Kidney (tissue), 13 donors: ENCODE measurements at regions not wholly inside any gene's neighbourhood (a gene's known extent, or its start where the extent isn't known, plus 50 kb on each side); places are given as distances from the start of the nearest gene placed in this dataset.
A peak's percentile ranks its signal among the peaks of the same experiment; 100 is the strongest.

Experiments
- DNase-seq, 5 donors: peaks; one replicate each; pipeline ENCODE4 v3.0.0-alpha.2; 2013 to 2020
- FAIRE-seq: peaks from 2 replicates; lab custom pipeline; 2012; peaks lifted over from hg19 to GRCh38; lab: Jason Lieb, UNC
- H3K27ac ChIP-seq, 2 donors: one replicate each; pipeline ENCODE4 v1.7.0; 2013; ENCODE audit warnings: low read depth in 2 of 2, low read length in 2 of 2, inconsistent platforms in 1 of 2
- H3K27me3 ChIP-seq: one replicate; pipeline ENCODE4 v1.7.1; 2013; ENCODE audit warnings: low read length, inconsistent platforms; ENCODE audit not compliant: control insufficient read depth, insufficient read depth
- H3K36me3 ChIP-seq, 3 donors: one replicate each; pipeline versions ENCODE4 v1.7.0 to v1.7.1; 2013; ENCODE audit warnings: low read length in 3 of 3, control low read depth in 1 of 3, inconsistent platforms in 1 of 3; ENCODE audit not compliant: insufficient read depth in 3 of 3, control insufficient read depth in 2 of 3
- H3K4me1 ChIP-seq, 3 donors: one replicate each; pipeline versions ENCODE4 v1.7.0 to v1.7.1; 2013; ENCODE audit warnings: low read length in 3 of 3, inconsistent platforms in 1 of 3, low read depth in 1 of 3; ENCODE audit not compliant: control insufficient read depth in 2 of 3, insufficient read depth in 2 of 3
- H3K4me3 ChIP-seq, 3 donors: one replicate each; pipeline versions ENCODE4 v1.7.0 to v1.8.1; 2013; ENCODE audit warnings: low read length in 3 of 3, control low read depth in 1 of 3, inconsistent platforms in 1 of 3
- H3K9ac ChIP-seq, 3 donors: one replicate each; pipeline versions ENCODE4 v1.7.0 to v1.7.1; 2013; ENCODE audit warnings: low read length in 3 of 3, control low read depth in 1 of 3, inconsistent platforms in 1 of 3
- H3K9me3 ChIP-seq, 3 donors: one replicate each; pipeline versions ENCODE4 v1.7.0 to v1.7.1; 2013; ENCODE audit warnings: low read length in 3 of 3, control low read depth in 1 of 3, inconsistent platforms in 1 of 3; ENCODE audit not compliant: control insufficient read depth in 2 of 3, insufficient read depth in 1 of 3
- intact Hi-C: fragments of 100-400 bp; cut with DNase I; formaldehyde crosslinking; loops from one replicate; pipeline ENCODE4 v1.11.1; 2022
- TF ChIP-seq, protein P1 (sequence below): IDR thresholded peaks from 3 replicates; pipeline ENCODE4 v1.5.1; 2012; ENCODE audit warnings: mild to moderate bottlenecking, moderate library complexity, borderline replicate concordance; ENCODE audit not compliant: insufficient read depth; ENCODE audit errors: extremely low read depth
- donor health status: control.
- donor health status: control.
- donor health status: control.
- donor health status: control.
- donor health status: control.
- donor health status: DM: yes; HTN: yes; CAD: no.
- donor health status: Normal renal cell carcinoma (clear cell type).

DNA sequence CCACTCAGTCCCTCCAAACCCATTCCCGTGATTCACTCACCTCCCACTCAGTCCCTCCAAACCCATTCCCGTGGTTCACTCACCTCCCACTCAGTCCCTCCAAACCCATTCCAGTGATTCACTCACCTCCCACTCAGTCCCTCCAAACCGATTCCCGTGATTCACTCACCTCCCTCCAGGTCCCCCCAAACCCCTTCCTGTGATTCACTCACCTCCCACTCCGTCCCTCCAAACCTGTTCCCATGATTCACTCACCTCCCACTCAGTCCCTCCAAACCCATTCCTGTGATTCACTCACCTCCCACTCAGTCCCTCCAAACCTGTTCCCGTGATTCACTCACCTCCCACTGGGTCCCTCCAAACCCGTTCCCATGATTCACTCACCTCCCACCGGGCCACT lies 639.6 kb downstream of the BRD1 start:
- no peaks in the 10 kb centered on the region for H3K36me3 ChIP-seq
- H3K27me3 ChIP-seq: no peaks in the 10 kb centered on the region
- DNase-seq: peak in 1 of 5 donors; percentile 6
- intact Hi-C loops: no loop called here
- H3K4me1 ChIP-seq: no peaks in the 10 kb centered on the region
- no peak for FAIRE-seq
- TF ChIP-seq, protein P1, sequence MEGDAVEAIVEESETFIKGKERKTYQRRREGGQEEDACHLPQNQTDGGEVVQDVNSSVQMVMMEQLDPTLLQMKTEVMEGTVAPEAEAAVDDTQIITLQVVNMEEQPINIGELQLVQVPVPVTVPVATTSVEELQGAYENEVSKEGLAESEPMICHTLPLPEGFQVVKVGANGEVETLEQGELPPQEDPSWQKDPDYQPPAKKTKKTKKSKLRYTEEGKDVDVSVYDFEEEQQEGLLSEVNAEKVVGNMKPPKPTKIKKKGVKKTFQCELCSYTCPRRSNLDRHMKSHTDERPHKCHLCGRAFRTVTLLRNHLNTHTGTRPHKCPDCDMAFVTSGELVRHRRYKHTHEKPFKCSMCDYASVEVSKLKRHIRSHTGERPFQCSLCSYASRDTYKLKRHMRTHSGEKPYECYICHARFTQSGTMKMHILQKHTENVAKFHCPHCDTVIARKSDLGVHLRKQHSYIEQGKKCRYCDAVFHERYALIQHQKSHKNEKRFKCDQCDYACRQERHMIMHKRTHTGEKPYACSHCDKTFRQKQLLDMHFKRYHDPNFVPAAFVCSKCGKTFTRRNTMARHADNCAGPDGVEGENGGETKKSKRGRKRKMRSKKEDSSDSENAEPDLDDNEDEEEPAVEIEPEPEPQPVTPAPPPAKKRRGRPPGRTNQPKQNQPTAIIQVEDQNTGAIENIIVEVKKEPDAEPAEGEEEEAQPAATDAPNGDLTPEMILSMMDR: no peak
- no peaks in the 10 kb centered on the region for H3K9me3 ChIP-seq
- no peak overlapping the region for H3K4me3 ChIP-seq
- H3K9ac ChIP-seq: no peak overlapping the region
- H3K27ac ChIP-seq: no peak overlapping the region

GRCh38 chr22:49186762-49187161 lies 640.9 kb downstream of the BRD1 start:
- Histone ChIP-seq H3K9me3 (no peaks in the 10 kb centered on the region), H3K36me3 (no peaks in the 10 kb centered on the region), H3K4me3 (no peak overlapping the region), H3K9ac (no peak overlapping the region), H3K27me3 (no peaks in the 10 kb centered on the region), H3K4me1 (no peaks in the 10 kb centered on the region), H3K27ac (no peak overlapping the region)
- intact Hi-C loops: no loop called here
- DNase-seq (peak in 1 of 5 donors; percentile 46), FAIRE-seq (no peak)
- TF ChIP-seq, protein P1: no peak

DNA sequence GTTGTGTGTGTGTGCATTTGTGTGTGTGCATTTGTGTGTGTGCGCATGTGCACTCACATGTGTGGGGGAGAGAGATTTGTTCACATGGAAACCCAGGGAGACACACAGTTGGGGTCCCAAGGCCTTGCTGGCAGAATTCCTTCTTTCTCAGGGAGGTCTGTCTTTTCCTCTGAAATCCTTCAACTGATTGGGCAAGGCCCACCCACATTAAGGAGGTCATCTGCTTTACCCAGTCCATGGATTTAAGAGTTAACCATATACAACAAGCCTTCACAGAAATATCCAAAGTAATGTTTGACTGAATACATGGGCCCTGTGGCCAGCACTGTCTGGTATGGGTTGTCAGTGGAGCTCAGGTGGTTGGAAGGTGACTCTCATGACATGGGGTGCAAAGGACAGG lies 641.4 kb downstream of the BRD1 start:
- no peaks in the 10 kb centered on the region for H3K4me1 ChIP-seq
- H3K4me3 ChIP-seq: no peak overlapping the region
- H3K36me3 ChIP-seq: no peaks in the 10 kb centered on the region
- intact Hi-C loops: no loop called here
- H3K9ac ChIP-seq: no peak overlapping the region
- DNase-seq (no peak), FAIRE-seq (no peak)
- no peaks in the 10 kb centered on the region for H3K9me3 ChIP-seq
- no peaks in the 10 kb centered on the region for H3K27me3 ChIP-seq
- TF ChIP-seq, protein P1: no peak
- H3K27ac ChIP-seq: no peak overlapping the region

DNA sequence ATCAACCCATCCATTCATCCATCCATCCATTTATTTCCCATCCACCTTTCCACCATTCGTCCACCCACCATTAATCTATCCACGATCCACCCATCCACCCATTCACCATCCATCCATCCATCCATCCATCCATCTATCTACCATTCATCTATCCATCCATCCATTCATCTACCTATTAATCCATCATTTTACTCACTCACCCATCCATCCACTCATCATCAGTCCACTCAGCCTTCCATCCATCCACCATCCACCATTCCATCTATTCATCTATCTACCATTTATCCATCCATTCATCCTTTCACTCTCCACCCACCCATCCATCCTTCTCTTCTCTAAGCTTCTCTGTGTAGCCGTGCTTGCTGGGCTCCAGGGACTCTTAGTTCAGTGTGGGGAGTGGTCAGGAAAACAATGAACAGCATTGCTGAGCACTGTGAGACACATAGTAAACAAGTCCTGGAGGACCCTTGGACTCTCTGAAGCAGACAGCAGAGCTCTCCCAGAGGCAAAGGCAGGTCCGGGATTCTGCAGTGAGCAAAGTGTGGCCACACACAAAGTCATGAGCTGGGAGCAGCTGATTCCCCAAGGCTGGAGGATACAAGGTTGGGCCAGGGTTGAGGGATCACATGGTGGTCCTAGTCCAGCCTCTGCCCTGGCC lies 642.2 kb downstream of the BRD1 start:
- no peak overlapping the region for H3K4me3 ChIP-seq
- FAIRE-seq: no peak
- H3K36me3 ChIP-seq: no peaks in the 10 kb centered on the region
- H3K4me1 ChIP-seq: no peaks in the 10 kb centered on the region
- no peak overlapping the region for H3K27ac ChIP-seq
- TF ChIP-seq, protein P1: no peak
- H3K9me3 ChIP-seq: no peaks in the 10 kb centered on the region
- no peak overlapping the region for H3K9ac ChIP-seq
- intact Hi-C loops: no loop called here
- peak in 1 of 5 donors; percentile 22 for DNase-seq
- H3K27me3 ChIP-seq: no peaks in the 10 kb centered on the region
